Heart left ventricle (tissue), 13 donors: ENCODE measurements at regions not wholly inside any gene's neighbourhood (a gene's known extent, or its start where the extent isn't known, plus 50 kb on each side); places are given as distances from the start of the nearest gene placed in this dataset.

ENCODE experiments used
- CTCF ChIP-seq, 12 donors: fragments of 200-600 bp; sonication (generic) in 4 of 12; IDR thresholded peaks; one replicate each; pipeline versions ENCODE4 v1.5.0 to v1.8.0; 2018 to 2022; ENCODE audit warnings: antibody characterized with exemption in 12 of 12, mild to moderate bottlenecking in 5 of 12
- POLR2A ChIP-seq, 2 donors: fragments of 450-650 bp; IDR thresholded peaks; one replicate each; pipeline ENCODE4 v1.6.1; 2017; ENCODE audit warnings: antibody characterized with exemption in 2 of 2, mild to moderate bottlenecking in 2 of 2, moderate library complexity in 2 of 2
- donor health status: ischemic (EF 13 %, LVEDD 7.1; RV severe dilation, severe dysfunction).
- donor health status: DM: no; HTN: yes; CAD: no.
- donor health status: DM: no; HTN: no; CAD: no.
- donor health status: ischemic (EF 25% LVEDD 6.9; RV normal size, moderate dysfunction).
- donor health status: ischemic (EF 25% LVEDD 5.7; RV mildly dilated, moderate dysfunction).
- donor health status: ischemic (EF 35%, LVEDD 5.7; RV mildly dilated, moderate dysfunction).
- donor health status: nonischemic (EF 11% LVEDD 7.7; RV severe dilation, severe dysfunction).
- donor health status: DM: yes; HTN: yes; CAD: no.
- donor health status: PGD.
- donor health status: ischemic (EF 29% LVEDD 5.4; RV normal size, mild dysfunction).
- donor health status: nonischemic (EF 23%, LVEDD 6.1; RV moderate dilation, normal function).

GRCh38 chr15:66865622-66866611 lies 163.9 kb downstream of the SMAD6 start:
- TF ChIP-seq POLR2A (IDR thresholded peaks at IDR 0.05) (no peak), CTCF (IDR thresholded peaks at IDR 0.05) (no peak)
